DMS 273 (cell line): ENCODE measurements at regions not wholly inside any gene's neighbourhood (a gene's known extent, or its start where the extent isn't known, plus 50 kb on each side); places are given as distances from the start of the nearest gene placed in this dataset.

ENCODE experiments used
- DNase-seq: peaks from one replicate; lab custom pipeline; 2025; ENCODE audit not compliant: unreplicated experiment; lab: John Stamatoyannopoulos, UW

GRCh38 chr14:95413289-95414215, 93.8 kb upstream of the CLMN start:
- no peak for DNase-seq

- no peak for DNase-seq
These were observed 91.1 kb upstream of the CLMN start for GRCh38 chr14:95410838-95411237.

GRCh38 chr14:95409477-95410272, 90.0 kb upstream of the CLMN start:
- DNase-seq = no peak

- DNase-seq = no peak
These were observed 89.2 kb upstream of the CLMN start for GRCh38 chr14:95408731-95409476.

- DNase-seq = no peak
These were observed 87.6 kb upstream of the CLMN start for GRCh38 chr14:95407354-95407753.

- no peak for DNase-seq
These were observed 87.1 kb upstream of the CLMN start for GRCh38 chr14:95406756-95407277.

- DNase-seq = no peak
These were observed 84.9 kb upstream of the CLMN start for GRCh38 chr14:95404583-95404982.

GRCh38 chr14:95402578-95402977, 82.9 kb upstream of the CLMN start:
- no peak for DNase-seq

- no peak for DNase-seq
These were observed 82.5 kb upstream of the CLMN start for GRCh38 chr14:95402176-95402575.

GRCh38 chr14:95398630-95399547, 79.2 kb upstream of the CLMN start:
- no peak for DNase-seq

GRCh38 chr14:95397325-95397724, 77.6 kb upstream of the CLMN start:
- DNase-seq = no peak

- DNase-seq = no peak
These were observed 76.5 kb upstream of the CLMN start for GRCh38 chr14:95396221-95396620.

- DNase-seq = peak; percentile 19
These were observed 75.5 kb upstream of the CLMN start for GRCh38 chr14:95395098-95395737.

GRCh38 chr14:95394297-95395097, 74.8 kb upstream of the CLMN start:
- DNase-seq = no peak

GRCh38 chr14:95392841-95393240, 73.1 kb upstream of the CLMN start:
- no peak for DNase-seq

- DNase-seq = no peak
These were observed 71.6 kb upstream of the CLMN start for GRCh38 chr14:95391331-95391730.

- DNase-seq = no peak
These were observed 69.8 kb upstream of the CLMN start for GRCh38 chr14:95389471-95390011.

GRCh38 chr14:95388699-95389098, 69.0 kb upstream of the CLMN start:
- no peak for DNase-seq
